Kidney epithelial cell (primary cell): ENCODE measurements at regions not wholly inside any gene's neighbourhood (a gene's known extent, or its start where the extent isn't known, plus 50 kb on each side); places are given as distances from the start of the nearest gene placed in this dataset.

Experiments
- DNase-seq: peaks from one replicate; pipeline ENCODE4 v3.0.0-alpha.2; 2010; ENCODE audit warnings: low read depth
- H3K27me3 ChIP-seq: 2 replicates; pipeline ENCODE4 v1.6.0; 2011; ENCODE audit warnings: low read length; ENCODE audit not compliant: control insufficient read depth, insufficient read depth
- H3K36me3 ChIP-seq: 2 replicates; pipeline ENCODE4 v1.5.1; 2011; ENCODE audit warnings: low read length; ENCODE audit not compliant: control insufficient read depth, insufficient read depth
- H3K4me3 ChIP-seq: 2 replicates; pipeline ENCODE4 v1.5.1; 2011; ENCODE audit warnings: low read depth, mild to moderate bottlenecking, control low read depth, low read length
- CTCF ChIP-seq: IDR thresholded peaks from 2 replicates; pipeline ENCODE4 v1.5.1; 2011; ENCODE audit warnings: mild to moderate bottlenecking, moderate library complexity, low read length, control low read depth, inconsistent platforms; ENCODE audit not compliant: insufficient read depth, poor library complexity, severe bottlenecking

- H3K36me3 ChIP-seq = no peaks in the 10 kb centered on the region
- no peak overlapping the region for H3K4me3 ChIP-seq
- H3K27me3 ChIP-seq = no peaks in the 10 kb centered on the region
- TF ChIP-seq CTCF = no peak
- DNase-seq = no peak
Observed at GRCh38 chr1:218557731-218558130, 212.6 kb downstream of the TGFB2 start.

GRCh38 chr1:218558271-218558810, 213.2 kb downstream of the TGFB2 start:
- H3K36me3 ChIP-seq = no peaks in the 10 kb centered on the region
- H3K4me3 ChIP-seq = no peak overlapping the region
- no peak for TF ChIP-seq CTCF
- H3K27me3 ChIP-seq = no peaks in the 10 kb centered on the region
- DNase-seq = no peak

- no peak for DNase-seq
- H3K27me3 ChIP-seq = no peaks in the 10 kb centered on the region
- no peaks in the 10 kb centered on the region for H3K36me3 ChIP-seq
- no peak overlapping the region for H3K4me3 ChIP-seq
- TF ChIP-seq CTCF = no peak
Observed at GRCh38 chr1:218565377-218565776, 220.2 kb downstream of the TGFB2 start.

- TF ChIP-seq CTCF = no peak
- Histone ChIP-seq H3K4me3 (no peak overlapping the region), H3K36me3 (no peaks in the 10 kb centered on the region), H3K27me3 (no peaks in the 10 kb centered on the region)
- no peak for DNase-seq
Observed at GRCh38 chr1:218568962-218569550, 223.9 kb downstream of the TGFB2 start.

GRCh38 chr1:218570456-218570855, 225.3 kb downstream of the TGFB2 start:
- H3K4me3 ChIP-seq = no peak overlapping the region
- TF ChIP-seq CTCF = no peak
- no peak for DNase-seq
- no peaks in the 10 kb centered on the region for H3K36me3 ChIP-seq
- no peaks in the 10 kb centered on the region for H3K27me3 ChIP-seq

GRCh38 chr1:218571491-218571890, 226.4 kb downstream of the TGFB2 start:
- Histone ChIP-seq H3K36me3 (no peaks in the 10 kb centered on the region), H3K27me3 (no peaks in the 10 kb centered on the region), H3K4me3 (no peak overlapping the region)
- no peak for DNase-seq
- no peak for TF ChIP-seq CTCF
